ENCODE measurements at regions not wholly inside any gene's neighbourhood (a gene's known extent, or its start where the extent isn't known, plus 50 kb on each side); places are given as distances from the start of the nearest gene placed in this dataset.
"Not testable (repeated sequence)": the region's sequence is repeated elsewhere in the genome, so short reads cannot be mapped to it uniquely, and the experiment has no call there.

GRCh38 chr6:4374216-4374615 lies 238.8 kb upstream of the ECI2 start:
- DNase-seq (ENCODE audit: low read depth), result no peak

- DNase-seq (ENCODE audit: low read depth), result no peak
Observed at GRCh38 chr6:4372866-4373265, 237.5 kb upstream of the ECI2 start.

- peak; percentile 62 for DNase-seq (ENCODE audit: low read depth)
Observed at GRCh38 chr6:4371207-4371921, 236.0 kb upstream of the ECI2 start.

- peak; percentile 90 for DNase-seq (ENCODE audit: low read depth)
Observed at GRCh38 chr6:4370066-4370465, 234.7 kb upstream of the ECI2 start.

- DNase-seq (ENCODE audit: low read depth), result no peak
Observed at GRCh38 chr6:4369616-4370015, 234.2 kb upstream of the ECI2 start.

GRCh38 chr6:4368649-4369048 lies 233.3 kb upstream of the ECI2 start:
- no peak for DNase-seq (ENCODE audit: low read depth)

- no peak for DNase-seq (ENCODE audit: low read depth)
Observed at GRCh38 chr6:4367643-4368042, 232.3 kb upstream of the ECI2 start.

GRCh38 chr6:4366635-4367395 lies 231.4 kb upstream of the ECI2 start:
- DNase-seq (ENCODE audit: low read depth), result no peak

- DNase-seq (ENCODE audit: low read depth), result no peak
Observed at GRCh38 chr6:4365686-4366085, 230.3 kb upstream of the ECI2 start.

GRCh38 chr6:4364711-4365110 lies 229.3 kb upstream of the ECI2 start:
- DNase-seq (ENCODE audit: low read depth), result no peak

GRCh38 chr6:4364172-4364571 lies 228.8 kb upstream of the ECI2 start:
- DNase-seq (ENCODE audit: low read depth), result no peak

- DNase-seq (ENCODE audit: low read depth), result no peak
Observed at GRCh38 chr6:4363656-4364055, 228.3 kb upstream of the ECI2 start.

GRCh38 chr6:4362326-4362725 lies 227.0 kb upstream of the ECI2 start:
- DNase-seq (ENCODE audit: low read depth), result no peak

- no peak for DNase-seq (ENCODE audit: low read depth)
Observed at GRCh38 chr6:4360920-4361319, 225.5 kb upstream of the ECI2 start.

GRCh38 chr6:4359108-4359730 lies 223.8 kb upstream of the ECI2 start:
- no peak for DNase-seq (ENCODE audit: low read depth)

GRCh38 chr6:4358414-4359107 lies 223.2 kb upstream of the ECI2 start:
- DNase-seq (ENCODE audit: low read depth), result peak; percentile 100

GRCh38 chr6:4357660-4358152 lies 222.3 kb upstream of the ECI2 start:
- not testable (repeated sequence) for DNase-seq (ENCODE audit: low read depth)

GRCh38 chr6:4356899-4357659 lies 221.7 kb upstream of the ECI2 start:
- no peak for DNase-seq (ENCODE audit: low read depth)

GRCh38 chr6:4355241-4355640 lies 219.9 kb upstream of the ECI2 start:
- peak; percentile 75 for DNase-seq (ENCODE audit: low read depth)

- no peak for DNase-seq (ENCODE audit: low read depth)
Observed at GRCh38 chr6:4354181-4354580, 218.8 kb upstream of the ECI2 start.

GRCh38 chr6:4352731-4353130 lies 217.4 kb upstream of the ECI2 start:
- no peak for DNase-seq (ENCODE audit: low read depth)

- DNase-seq (ENCODE audit: low read depth), result no peak
Observed at GRCh38 chr6:4352322-4352669, 216.9 kb upstream of the ECI2 start.
